ENCODE measurements at regions not wholly inside any gene's neighbourhood (a gene's known extent, or its start where the extent isn't known, plus 50 kb on each side); places are given as distances from the start of the nearest gene placed in this dataset.

GRCh38 chr5:124337996-124338395, 408.4 kb downstream of the ZNF608 start:
- H3K36me3 Mint-ChIP-seq (ENCODE audit: low read depth) = no peaks in the 10 kb centered on the region

DNA sequence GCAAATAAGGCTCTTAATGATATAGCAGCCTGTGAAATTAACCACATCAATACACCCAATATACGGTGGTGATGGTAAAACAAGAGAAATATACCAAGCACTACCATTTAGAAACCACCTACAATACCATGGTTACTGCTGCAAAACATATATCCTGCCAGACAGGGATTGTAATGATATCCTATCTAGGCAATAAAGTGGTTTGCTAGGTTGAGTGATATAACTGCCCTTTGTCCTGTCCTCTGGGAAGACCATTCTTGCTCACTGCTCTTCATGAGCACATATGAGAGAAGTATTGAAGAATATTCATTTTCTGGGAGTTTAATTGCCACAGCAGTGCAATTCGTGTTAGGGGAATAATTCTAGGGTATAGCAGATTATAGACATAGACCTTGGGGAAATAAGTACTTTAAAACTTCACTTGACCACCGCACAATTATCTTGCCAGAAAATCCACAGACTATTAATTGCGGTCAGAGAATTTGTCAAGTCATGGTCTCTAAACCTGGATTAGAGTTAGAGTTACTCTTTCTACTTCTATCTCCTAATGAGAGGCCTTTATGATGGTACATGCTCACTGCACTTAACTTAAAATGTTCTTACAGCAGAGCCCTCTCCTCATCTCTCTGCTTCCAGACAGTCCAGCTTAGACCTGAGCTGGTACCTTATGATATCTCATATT, 413.0 kb downstream of the ZNF608 start:
- H3K4me1 Mint-ChIP-seq (ENCODE audit: low read depth) = no peaks in the 10 kb centered on the region
- DNase-seq = no peak
- no peak overlapping the region for H3K27ac Mint-ChIP-seq
- H3K9me3 Mint-ChIP-seq = peaks cover 12% of the 10 kb centered on the region
- no peaks in the 10 kb centered on the region for H3K36me3 Mint-ChIP-seq (ENCODE audit: low read depth)
- H3K27me3 Mint-ChIP-seq = no peaks in the 10 kb centered on the region
- H3K4me3 Mint-ChIP-seq = no peak overlapping the region

More at GRCh38 chr5:124337996-124338395, 408.4 kb downstream of the ZNF608 start:
- no peaks in the 10 kb centered on the region for H3K27me3 Mint-ChIP-seq
- no peaks in the 10 kb centered on the region for H3K4me1 Mint-ChIP-seq (ENCODE audit: low read depth)
- peaks cover 7% of the 10 kb centered on the region for H3K9me3 Mint-ChIP-seq
- no peak overlapping the region for H3K4me3 Mint-ChIP-seq
- no peak overlapping the region for H3K27ac Mint-ChIP-seq
- DNase-seq = no peak

GRCh38 chr5:124332273-124332672, 414.2 kb downstream of the ZNF608 start:
- H3K4me3 Mint-ChIP-seq = no peak overlapping the region
- no peak overlapping the region for H3K27ac Mint-ChIP-seq
- no peak for DNase-seq
- peaks cover 14% of the 10 kb centered on the region for H3K9me3 Mint-ChIP-seq
- H3K4me1 Mint-ChIP-seq (ENCODE audit: low read depth) = no peaks in the 10 kb centered on the region
- H3K36me3 Mint-ChIP-seq (ENCODE audit: low read depth) = no peaks in the 10 kb centered on the region
- H3K27me3 Mint-ChIP-seq = no peaks in the 10 kb centered on the region

DNA sequence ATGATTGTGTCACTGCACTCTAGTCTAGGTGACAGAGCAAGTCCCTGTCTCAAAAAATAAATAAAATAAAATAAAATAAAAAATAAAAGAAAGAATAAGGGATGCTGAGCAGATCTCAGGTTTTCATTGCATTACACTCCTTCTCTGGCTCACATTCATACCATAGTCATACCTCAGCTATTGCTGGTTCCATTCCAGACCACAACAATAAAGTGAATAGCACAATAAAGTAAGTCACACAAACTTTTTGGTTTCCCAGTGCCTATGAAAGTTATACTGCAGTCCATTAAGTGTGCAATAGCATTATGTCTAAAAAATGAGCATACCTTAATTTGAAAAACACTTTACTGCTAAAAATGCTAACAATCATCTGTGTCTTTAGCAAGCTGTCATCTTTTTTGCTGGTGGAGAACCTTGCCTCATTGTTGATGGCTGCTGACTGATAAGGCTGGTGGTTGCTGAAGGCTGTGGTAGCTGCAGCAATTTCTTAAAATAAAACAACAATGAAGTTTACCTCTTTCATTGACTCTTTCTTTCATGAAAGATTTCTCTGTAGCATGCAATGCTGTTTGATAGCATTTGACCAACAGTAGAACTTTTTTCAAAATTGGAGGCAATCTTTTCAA, 415.7 kb downstream of the ZNF608 start:
- Mint-ChIP-seq H3K36me3 (ENCODE audit: low read depth) (no peaks in the 10 kb centered on the region), H3K27me3 (no peaks in the 10 kb centered on the region), H3K4me3 (no peak overlapping the region), H3K9me3 (peaks cover 14% of the 10 kb centered on the region), H3K27ac (no peak overlapping the region), H3K4me1 (ENCODE audit: low read depth) (no peaks in the 10 kb centered on the region)
- no peak for DNase-seq

GRCh38 chr5:124328201-124328600, 418.2 kb downstream of the ZNF608 start:
- H3K4me1 Mint-ChIP-seq (ENCODE audit: low read depth) = no peaks in the 10 kb centered on the region
- H3K27me3 Mint-ChIP-seq = no peaks in the 10 kb centered on the region
- DNase-seq = no peak
- H3K36me3 Mint-ChIP-seq (ENCODE audit: low read depth) = no peaks in the 10 kb centered on the region
- H3K9me3 Mint-ChIP-seq = peaks cover 7% of the 10 kb centered on the region
- H3K27ac Mint-ChIP-seq = no peak overlapping the region
- no peak overlapping the region for H3K4me3 Mint-ChIP-seq

- H3K27ac Mint-ChIP-seq = no peak overlapping the region
- H3K9me3 Mint-ChIP-seq = peaks cover 7% of the 10 kb centered on the region
- DNase-seq = no peak
- H3K4me1 Mint-ChIP-seq (ENCODE audit: low read depth) = no peaks in the 10 kb centered on the region
- H3K4me3 Mint-ChIP-seq = no peak overlapping the region
- H3K36me3 Mint-ChIP-seq (ENCODE audit: low read depth) = no peaks in the 10 kb centered on the region
- H3K27me3 Mint-ChIP-seq = no peaks in the 10 kb centered on the region
Measured at GRCh38 chr5:124318661-124319060, 427.8 kb downstream of the ZNF608 start.

DNA sequence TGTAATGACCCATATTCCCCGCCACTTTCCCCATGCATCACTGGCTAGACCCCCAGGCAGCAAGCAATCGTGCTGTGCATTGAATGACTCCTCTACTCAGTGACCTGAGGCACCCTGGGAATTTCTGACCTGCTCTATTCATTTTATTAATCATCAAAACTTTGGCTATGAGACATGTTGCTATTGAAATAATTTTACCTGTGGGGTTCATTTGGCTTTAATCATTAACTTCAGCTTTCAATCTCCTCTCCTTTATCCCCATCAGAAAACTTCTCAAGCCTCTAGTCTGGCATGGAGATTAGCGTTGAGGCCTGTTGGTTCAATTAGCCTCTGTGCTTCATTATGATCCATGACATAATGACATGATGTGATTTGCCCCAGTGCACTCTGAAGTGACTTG, 429.0 kb downstream of the ZNF608 start:
- no peaks in the 10 kb centered on the region for H3K4me1 Mint-ChIP-seq (ENCODE audit: low read depth)
- H3K9me3 Mint-ChIP-seq = peaks cover 4% of the 10 kb centered on the region
- no peak for DNase-seq
- no peaks in the 10 kb centered on the region for H3K27me3 Mint-ChIP-seq
- H3K36me3 Mint-ChIP-seq (ENCODE audit: low read depth) = no peaks in the 10 kb centered on the region
- H3K27ac Mint-ChIP-seq = no peak overlapping the region
- H3K4me3 Mint-ChIP-seq = no peak overlapping the region

GRCh38 chr5:124315741-124316415, 430.6 kb downstream of the ZNF608 start:
- H3K36me3 Mint-ChIP-seq (ENCODE audit: low read depth) = no peaks in the 10 kb centered on the region
- H3K4me3 Mint-ChIP-seq = no peak overlapping the region
- no peak for DNase-seq
- no peak overlapping the region for H3K27ac Mint-ChIP-seq
- no peaks in the 10 kb centered on the region for H3K4me1 Mint-ChIP-seq (ENCODE audit: low read depth)
- peaks cover 4% of the 10 kb centered on the region for H3K9me3 Mint-ChIP-seq
- no peaks in the 10 kb centered on the region for H3K27me3 Mint-ChIP-seq

DNA sequence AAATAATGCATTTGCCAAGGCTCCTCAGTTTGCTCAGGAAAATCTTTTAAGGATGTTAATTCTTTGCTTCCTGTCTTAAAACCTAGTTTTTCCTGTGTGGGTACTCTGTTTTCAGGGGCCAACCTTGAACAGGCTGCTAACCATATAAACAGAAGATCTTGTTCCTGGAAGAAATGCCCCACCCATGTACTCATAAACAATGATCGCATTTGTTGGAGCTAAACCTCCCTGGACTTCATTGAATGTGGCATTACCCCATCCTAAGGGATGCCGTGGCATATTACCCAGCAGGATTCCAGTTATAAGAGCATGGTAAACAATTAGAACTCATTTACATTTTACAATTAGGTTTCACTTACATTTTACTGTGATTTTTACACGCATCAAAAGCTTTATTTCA, 436.0 kb downstream of the ZNF608 start:
- H3K36me3 Mint-ChIP-seq (ENCODE audit: low read depth) = no peaks in the 10 kb centered on the region
- no peak for DNase-seq
- H3K9me3 Mint-ChIP-seq = no peaks in the 10 kb centered on the region

GRCh38 chr5:124309241-124309980, 437.0 kb downstream of the ZNF608 start:
- Mint-ChIP-seq H3K9me3 (no peaks in the 10 kb centered on the region), H3K27me3 (no peaks in the 10 kb centered on the region), H3K4me1 (ENCODE audit: low read depth) (no peaks in the 10 kb centered on the region), H3K4me3 (no peak overlapping the region), H3K27ac (no peak overlapping the region), H3K36me3 (ENCODE audit: low read depth) (no peaks in the 10 kb centered on the region)
- DNase-seq = no peak

More for the DNA sequence above, 436.0 kb downstream of the ZNF608 start:
- Mint-ChIP-seq H3K27me3 (no peaks in the 10 kb centered on the region), H3K27ac (no peak overlapping the region), H3K4me1 (ENCODE audit: low read depth) (no peaks in the 10 kb centered on the region), H3K4me3 (no peak overlapping the region)

- H3K4me3 Mint-ChIP-seq = no peak overlapping the region
- no peaks in the 10 kb centered on the region for H3K9me3 Mint-ChIP-seq
- no peaks in the 10 kb centered on the region for H3K27me3 Mint-ChIP-seq
- no peaks in the 10 kb centered on the region for H3K4me1 Mint-ChIP-seq (ENCODE audit: low read depth)
- DNase-seq = no peak
- H3K27ac Mint-ChIP-seq = no peak overlapping the region
- H3K36me3 Mint-ChIP-seq (ENCODE audit: low read depth) = no peaks in the 10 kb centered on the region
Measured at GRCh38 chr5:124303366-124303765, 443.1 kb downstream of the ZNF608 start.

- DNase-seq = no peak
- no peaks in the 10 kb centered on the region for H3K36me3 Mint-ChIP-seq (ENCODE audit: low read depth)
- H3K9me3 Mint-ChIP-seq = no peaks in the 10 kb centered on the region
- no peaks in the 10 kb centered on the region for H3K4me1 Mint-ChIP-seq (ENCODE audit: low read depth)
- no peak overlapping the region for H3K4me3 Mint-ChIP-seq
- no peak overlapping the region for H3K27ac Mint-ChIP-seq
- no peaks in the 10 kb centered on the region for H3K27me3 Mint-ChIP-seq
Measured at GRCh38 chr5:124302533-124302932, 443.9 kb downstream of the ZNF608 start.

- H3K4me1 Mint-ChIP-seq (ENCODE audit: low read depth) = no peaks in the 10 kb centered on the region
- H3K36me3 Mint-ChIP-seq (ENCODE audit: low read depth) = no peaks in the 10 kb centered on the region
- no peaks in the 10 kb centered on the region for H3K9me3 Mint-ChIP-seq
- H3K27ac Mint-ChIP-seq = no peak overlapping the region
- no peak overlapping the region for H3K4me3 Mint-ChIP-seq
- no peaks in the 10 kb centered on the region for H3K27me3 Mint-ChIP-seq
- DNase-seq = no peak
Measured at GRCh38 chr5:124301850-124302249, 444.6 kb downstream of the ZNF608 start.

GRCh38 chr5:124300815-124301621, 445.4 kb downstream of the ZNF608 start:
- Mint-ChIP-seq H3K9me3 (no peaks in the 10 kb centered on the region), H3K27me3 (no peaks in the 10 kb centered on the region), H3K27ac (no peak overlapping the region), H3K4me3 (no peak overlapping the region), H3K4me1 (ENCODE audit: low read depth) (no peaks in the 10 kb centered on the region), H3K36me3 (ENCODE audit: low read depth) (no peaks in the 10 kb centered on the region)
- DNase-seq = no peak
